ENCODE measurements at regions not wholly inside any gene's neighbourhood (a gene's known extent, or its start where the extent isn't known, plus 50 kb on each side); places are given as distances from the start of the nearest gene placed in this dataset.
"Not testable (repeated sequence)": the region's sequence is repeated elsewhere in the genome, so short reads cannot be mapped to it uniquely, and the experiment has no call there.

- H3K9me3 ChIP-seq; DNase-seq; H3K27ac ChIP-seq; H3K27me3 ChIP-seq; intact Hi-C loops (cut with DNase I; ENCODE audit: low total_unique reads); H3K4me1 ChIP-seq; H3K36me3 ChIP-seq; H3K4me3 ChIP-seq: not testable (repeated sequence)
These were observed 1295.1 kb downstream of the RPIA start for GRCh38 chr2:89986532-89986931.

GRCh38 chr2:89996779-89997178 is 1305.3 kb downstream of the RPIA start:
- H3K36me3 ChIP-seq; intact Hi-C loops (cut with DNase I; ENCODE audit: low total_unique reads); H3K27ac ChIP-seq; H3K27me3 ChIP-seq; H3K9me3 ChIP-seq; H3K4me1 ChIP-seq; H3K4me3 ChIP-seq; DNase-seq: not testable (repeated sequence)

- DNase-seq; intact Hi-C loops (cut with DNase I; ENCODE audit: low total_unique reads); H3K4me1 ChIP-seq; H3K27ac ChIP-seq; H3K4me3 ChIP-seq; H3K36me3 ChIP-seq; H3K9me3 ChIP-seq; H3K27me3 ChIP-seq: not testable (repeated sequence)
These were observed 1313.1 kb downstream of the RPIA start for GRCh38 chr2:90004553-90004952.

- intact Hi-C loops (cut with DNase I; ENCODE audit: low total_unique reads); H3K36me3 ChIP-seq; H3K27me3 ChIP-seq; H3K4me1 ChIP-seq; H3K9me3 ChIP-seq; H3K4me3 ChIP-seq; H3K27ac ChIP-seq; DNase-seq: not testable (repeated sequence)
These were observed 1319.1 kb downstream of the RPIA start for GRCh38 chr2:90010442-90011100.

GRCh38 chr2:90011101-90011443 is 1319.6 kb downstream of the RPIA start:
- H3K27ac ChIP-seq; H3K4me1 ChIP-seq; H3K9me3 ChIP-seq; H3K4me3 ChIP-seq; H3K27me3 ChIP-seq; intact Hi-C loops (cut with DNase I; ENCODE audit: low total_unique reads); H3K36me3 ChIP-seq; DNase-seq: not testable (repeated sequence)

GRCh38 chr2:90019908-90020307 is 1328.4 kb downstream of the RPIA start:
- H3K36me3 ChIP-seq; H3K27me3 ChIP-seq; H3K9me3 ChIP-seq; H3K4me3 ChIP-seq; intact Hi-C loops (cut with DNase I; ENCODE audit: low total_unique reads); H3K27ac ChIP-seq; DNase-seq; H3K4me1 ChIP-seq: not testable (repeated sequence)

- H3K4me3 ChIP-seq; DNase-seq; intact Hi-C loops (cut with DNase I; ENCODE audit: low total_unique reads); H3K4me1 ChIP-seq; H3K36me3 ChIP-seq; H3K27me3 ChIP-seq; H3K27ac ChIP-seq; H3K9me3 ChIP-seq: not testable (repeated sequence)
These were observed 1329.8 kb downstream of the RPIA start for GRCh38 chr2:90021234-90021633.

GRCh38 chr2:90027231-90027643 is 1335.8 kb downstream of the RPIA start:
- H3K4me3 ChIP-seq; H3K4me1 ChIP-seq; intact Hi-C loops (cut with DNase I; ENCODE audit: low total_unique reads); H3K36me3 ChIP-seq; H3K27me3 ChIP-seq; H3K9me3 ChIP-seq; H3K27ac ChIP-seq; DNase-seq: not testable (repeated sequence)

GRCh38 chr2:90028381-90029079 is 1337.1 kb downstream of the RPIA start:
- DNase-seq; H3K4me3 ChIP-seq; H3K27ac ChIP-seq; H3K9me3 ChIP-seq; H3K4me1 ChIP-seq; intact Hi-C loops (cut with DNase I; ENCODE audit: low total_unique reads); H3K36me3 ChIP-seq; H3K27me3 ChIP-seq: not testable (repeated sequence)

GRCh38 chr2:90029080-90029428 is 1337.6 kb downstream of the RPIA start:
- H3K9me3 ChIP-seq; DNase-seq; intact Hi-C loops (cut with DNase I; ENCODE audit: low total_unique reads); H3K4me1 ChIP-seq; H3K27ac ChIP-seq; H3K36me3 ChIP-seq; H3K4me3 ChIP-seq; H3K27me3 ChIP-seq: not testable (repeated sequence)

GRCh38 chr2:90032269-90032668 is 1340.8 kb downstream of the RPIA start:
- H3K4me3 ChIP-seq; DNase-seq; H3K27me3 ChIP-seq; H3K36me3 ChIP-seq; intact Hi-C loops (cut with DNase I; ENCODE audit: low total_unique reads); H3K27ac ChIP-seq; H3K4me1 ChIP-seq; H3K9me3 ChIP-seq: not testable (repeated sequence)

- DNase-seq; intact Hi-C loops (cut with DNase I; ENCODE audit: low total_unique reads): not testable (repeated sequence)
These were observed 1344.9 kb downstream of the RPIA start for GRCh38 chr2:90036335-90036734.

GRCh38 chr2:90039093-90039492 is 1347.6 kb downstream of the RPIA start:
- DNase-seq; H3K27ac ChIP-seq; intact Hi-C loops (cut with DNase I; ENCODE audit: low total_unique reads); H3K4me3 ChIP-seq; H3K27me3 ChIP-seq; H3K36me3 ChIP-seq; H3K9me3 ChIP-seq; H3K4me1 ChIP-seq: not testable (repeated sequence)

More at GRCh38 chr2:90036335-90036734, 1344.9 kb downstream of the RPIA start:
- H3K36me3 ChIP-seq, H3K9me3 ChIP-seq, H3K4me1 ChIP-seq, H3K27ac ChIP-seq, H3K27me3 ChIP-seq, H3K4me3 ChIP-seq: not testable (repeated sequence)

GRCh38 chr2:90047776-90048175 is 1356.3 kb downstream of the RPIA start:
- H3K4me3 ChIP-seq; H3K9me3 ChIP-seq; H3K27ac ChIP-seq; intact Hi-C loops (cut with DNase I; ENCODE audit: low total_unique reads); H3K36me3 ChIP-seq; H3K27me3 ChIP-seq; H3K4me1 ChIP-seq; DNase-seq: not testable (repeated sequence)

All from uterus (tissue), 3 donors.